ENCODE measurements at regions not wholly inside any gene's neighbourhood (a gene's known extent, or its start where the extent isn't known, plus 50 kb on each side); places are given as distances from the start of the nearest gene placed in this dataset.

DNA sequence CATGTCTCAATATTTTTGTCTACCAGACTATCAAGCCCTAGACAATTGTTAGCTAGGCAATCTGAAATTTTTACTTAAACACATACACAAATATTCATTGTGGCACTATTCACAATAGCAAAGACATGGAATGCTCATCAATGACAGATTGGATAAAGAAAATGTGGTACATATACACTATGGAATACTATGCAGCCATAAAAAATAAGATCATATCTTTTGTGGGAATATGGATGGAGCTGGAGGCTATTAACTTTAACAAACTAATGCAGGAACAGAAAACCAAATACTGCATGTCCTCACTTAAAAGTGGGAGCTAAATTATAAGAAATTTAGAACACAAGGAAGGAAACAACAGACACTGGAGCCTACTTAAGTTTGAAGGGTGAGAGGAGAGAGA, 288.6 kb upstream of the MIR17HG start:
- no peak for TF ChIP-seq POLR2AphosphoS5 (IDR thresholded peaks at IDR 0.05)
- no peak for TF ChIP-seq CTCF (IDR thresholded peaks at IDR 0.05)
- TF ChIP-seq POLR2A (IDR thresholded peaks at IDR 0.05): no peak
